ENCODE measurements at regions not wholly inside any gene's neighbourhood (a gene's known extent, or its start where the extent isn't known, plus 50 kb on each side); places are given as distances from the start of the nearest gene placed in this dataset.

- TF ChIP-seq TAF1 (IDR thresholded peaks at IDR 0.05; ENCODE audit: low read depth, low read length): no peak
- TF ChIP-seq POLR2AphosphoS5 (IDR thresholded peaks at IDR 0.05; ENCODE audit: low read depth, low read length): no peak
Observed at GRCh38 chr3:106059953-106060517, 191.2 kb upstream of the CBLB start.

All from GM12891 (cell line).